Activated naive CD8-positive, alpha-beta T cell (primary cell): ENCODE measurements at regions not wholly inside any gene's neighbourhood (a gene's known extent, or its start where the extent isn't known, plus 50 kb on each side); places are given as distances from the start of the nearest gene placed in this dataset.

Source experiments
- H3K27ac Mint-ChIP-seq: one replicate; pipeline ENCODE4 v1.8.0; 2021; ENCODE audit warnings: mixed read lengths
- H3K27me3 Mint-ChIP-seq: one replicate; pipeline ENCODE4 v1.8.0; 2021; ENCODE audit warnings: mixed read lengths
- H3K36me3 Mint-ChIP-seq: one replicate; pipeline ENCODE4 v1.8.0; 2021; ENCODE audit warnings: mixed read lengths
- H3K4me1 Mint-ChIP-seq: one replicate; pipeline ENCODE4 v1.8.0; 2021; ENCODE audit warnings: low read depth, mixed read lengths
- H3K4me3 Mint-ChIP-seq: one replicate; pipeline ENCODE4 v1.8.0; 2021; ENCODE audit warnings: mild to moderate bottlenecking, mixed read lengths
- H3K9me3 Mint-ChIP-seq: one replicate; pipeline ENCODE4 v1.8.0; 2021; ENCODE audit warnings: low read depth, mixed read lengths

GRCh38 chr7:79590391-79590790, 136.9 kb upstream of the MAGI2 start:
- H3K27ac Mint-ChIP-seq: no peak overlapping the region
- H3K4me1 Mint-ChIP-seq: no peaks in the 10 kb centered on the region
- peaks cover 3% of the 10 kb centered on the region for H3K27me3 Mint-ChIP-seq
- no peaks in the 10 kb centered on the region for H3K36me3 Mint-ChIP-seq
- no peak overlapping the region for H3K4me3 Mint-ChIP-seq
- H3K9me3 Mint-ChIP-seq: no peaks in the 10 kb centered on the region

DNA sequence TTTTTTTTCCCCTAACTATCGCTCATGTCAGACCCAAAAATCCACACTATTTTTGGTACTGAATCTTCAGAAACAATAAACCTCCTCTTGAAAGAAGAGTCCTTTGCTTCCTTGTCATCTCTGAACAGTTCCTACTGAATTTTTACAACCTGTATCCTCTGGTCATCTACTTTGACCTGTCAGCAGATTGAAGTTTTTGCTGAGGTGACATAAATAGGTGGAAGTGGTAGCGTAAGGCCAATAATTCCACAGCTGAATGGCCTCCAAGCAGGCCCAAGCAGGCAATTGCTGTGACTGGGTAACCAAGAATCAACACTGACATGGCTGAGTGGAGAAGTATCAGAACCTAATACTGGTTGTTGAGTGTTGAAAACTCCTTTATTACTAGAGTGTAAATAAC, 117.4 kb upstream of the MAGI2 start:
- no peak overlapping the region for H3K27ac Mint-ChIP-seq
- H3K9me3 Mint-ChIP-seq: no peaks in the 10 kb centered on the region

DNA sequence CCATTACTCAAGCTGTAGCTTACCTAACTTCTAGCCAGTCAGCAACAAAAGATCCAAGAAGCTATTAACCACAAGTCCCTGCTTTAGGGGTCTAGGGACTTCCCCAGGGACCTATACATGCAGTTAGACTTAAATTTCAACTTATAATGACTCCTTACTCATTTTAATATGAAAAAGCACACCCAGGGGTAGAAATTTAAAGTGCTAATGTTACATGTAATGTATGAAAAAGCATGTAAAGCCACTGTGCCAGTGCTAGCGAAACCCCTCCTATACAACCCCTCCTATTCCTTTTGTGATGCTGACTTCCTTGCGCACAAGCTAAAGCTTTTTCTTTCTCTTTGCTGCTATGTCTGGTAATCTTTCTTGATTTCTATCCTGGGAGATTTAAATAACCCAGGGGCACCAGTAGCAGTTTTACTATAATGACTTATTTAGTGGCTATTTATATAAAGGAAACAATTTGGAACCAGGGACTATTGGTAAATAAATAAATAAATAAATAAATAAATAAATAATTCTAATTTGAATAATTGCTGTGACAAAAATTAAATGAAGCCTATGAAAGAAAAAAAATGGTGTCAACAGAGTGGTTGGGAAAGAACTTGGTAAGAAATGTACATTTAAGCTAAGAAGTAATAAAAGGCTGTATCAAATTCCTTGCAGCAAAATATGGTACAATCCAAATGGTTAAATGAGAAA, 110.5 kb upstream of the MAGI2 start:
- H3K4me3 Mint-ChIP-seq: no peak overlapping the region
- peaks cover 2% of the 10 kb centered on the region for H3K27me3 Mint-ChIP-seq
- no peaks in the 10 kb centered on the region for H3K9me3 Mint-ChIP-seq
- no peaks in the 10 kb centered on the region for H3K36me3 Mint-ChIP-seq
- H3K27ac Mint-ChIP-seq: no peak overlapping the region
- no peaks in the 10 kb centered on the region for H3K4me1 Mint-ChIP-seq

More for the DNA sequence above, 117.4 kb upstream of the MAGI2 start:
- Mint-ChIP-seq H3K27me3 (peaks cover 2% of the 10 kb centered on the region), H3K4me1 (no peaks in the 10 kb centered on the region), H3K36me3 (no peaks in the 10 kb centered on the region), H3K4me3 (no peak overlapping the region)

DNA sequence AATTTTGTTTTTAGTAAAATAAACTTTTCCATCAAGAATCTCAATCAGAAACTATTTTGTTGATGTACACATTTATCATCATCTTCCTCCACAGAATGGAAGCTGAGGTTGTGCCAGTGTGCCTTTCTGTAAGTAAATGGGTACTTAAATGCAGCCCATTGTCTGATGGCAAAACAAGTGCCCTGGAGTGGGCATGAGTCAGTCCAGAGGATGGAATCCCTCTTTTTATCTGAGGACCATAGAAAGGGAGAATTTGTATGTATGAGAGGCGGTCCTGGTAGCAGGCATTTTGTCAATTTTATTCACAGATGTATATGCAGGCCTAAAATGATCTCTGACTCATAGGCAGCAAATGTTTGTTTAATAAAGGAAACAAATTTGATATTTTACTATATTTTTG, 102.1 kb upstream of the MAGI2 start:
- no peak overlapping the region for H3K27ac Mint-ChIP-seq
- no peaks in the 10 kb centered on the region for H3K36me3 Mint-ChIP-seq
- H3K9me3 Mint-ChIP-seq: no peaks in the 10 kb centered on the region
- H3K4me1 Mint-ChIP-seq: no peaks in the 10 kb centered on the region
- H3K4me3 Mint-ChIP-seq: no peak overlapping the region
- H3K27me3 Mint-ChIP-seq: no peaks in the 10 kb centered on the region

- Mint-ChIP-seq H3K4me3 (no peak overlapping the region), H3K9me3 (no peaks in the 10 kb centered on the region), H3K27me3 (no peaks in the 10 kb centered on the region), H3K36me3 (no peaks in the 10 kb centered on the region), H3K4me1 (no peaks in the 10 kb centered on the region), H3K27ac (no peak overlapping the region)
Observed at GRCh38 chr7:79553811-79554555, 100.5 kb upstream of the MAGI2 start.

DNA sequence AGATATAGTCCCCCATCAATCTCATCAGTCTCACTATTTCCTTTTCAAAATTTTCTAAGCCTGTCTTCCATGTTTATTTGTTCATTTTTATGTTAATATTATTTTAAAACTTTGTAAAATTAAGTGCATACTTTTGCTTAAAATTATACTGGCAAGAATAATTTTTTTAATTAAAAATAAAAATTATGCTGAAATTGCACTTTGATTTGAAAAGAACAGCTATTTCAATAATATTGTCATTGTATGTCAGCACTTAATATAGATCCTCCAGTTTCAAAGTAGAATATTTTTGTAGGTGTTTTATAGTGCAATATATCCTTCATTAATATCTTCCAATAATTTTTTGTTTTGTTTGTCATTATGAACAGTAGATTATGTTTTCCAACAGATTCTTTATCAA, 99.0 kb upstream of the MAGI2 start:
- no peak overlapping the region for H3K27ac Mint-ChIP-seq
- H3K36me3 Mint-ChIP-seq: no peaks in the 10 kb centered on the region
- H3K9me3 Mint-ChIP-seq: no peaks in the 10 kb centered on the region
- H3K4me3 Mint-ChIP-seq: no peak overlapping the region
- H3K4me1 Mint-ChIP-seq: no peaks in the 10 kb centered on the region
- H3K27me3 Mint-ChIP-seq: no peaks in the 10 kb centered on the region

DNA sequence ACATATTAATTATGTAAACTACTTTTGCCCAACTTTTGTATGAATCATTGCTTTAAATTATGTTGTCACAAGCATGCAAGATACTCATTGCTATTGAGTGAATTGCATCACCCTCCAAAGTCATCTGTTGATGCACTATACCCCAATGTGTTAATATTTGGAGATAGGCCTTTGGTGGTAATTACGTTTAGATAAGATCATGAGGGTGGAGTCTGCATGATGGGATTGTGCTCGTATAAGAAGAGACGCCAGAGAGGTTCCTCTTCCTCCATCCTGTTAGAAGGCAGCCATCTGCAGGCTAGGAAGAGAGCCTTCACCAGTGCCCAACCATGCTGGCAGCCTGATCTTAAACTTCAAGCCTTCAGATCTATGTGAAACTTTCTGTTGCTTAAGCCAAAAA, 95.3 kb upstream of the MAGI2 start:
- Mint-ChIP-seq H3K27me3 (no peaks in the 10 kb centered on the region), H3K27ac (no peak overlapping the region), H3K4me1 (no peaks in the 10 kb centered on the region), H3K36me3 (no peaks in the 10 kb centered on the region), H3K4me3 (no peak overlapping the region), H3K9me3 (no peaks in the 10 kb centered on the region)

DNA sequence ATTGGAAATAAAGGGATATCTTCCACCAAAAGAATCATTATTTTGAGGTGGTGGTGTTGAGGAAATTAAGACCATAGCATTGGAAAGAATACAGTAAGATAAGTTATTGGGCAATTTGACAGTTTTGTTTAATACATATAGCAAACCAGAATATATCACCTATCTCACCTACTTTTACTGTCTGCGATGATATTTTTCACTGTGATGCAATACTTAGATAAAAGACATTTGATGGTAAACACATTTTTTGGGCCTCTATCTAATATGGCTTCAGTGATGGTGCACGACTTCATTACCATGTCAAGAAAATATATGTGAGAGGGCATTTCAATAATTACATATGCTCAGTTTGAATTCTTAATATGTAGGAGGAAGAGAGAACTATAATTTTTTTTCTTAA, 93.7 kb upstream of the MAGI2 start:
- Mint-ChIP-seq H3K4me1 (no peaks in the 10 kb centered on the region), H3K27me3 (no peaks in the 10 kb centered on the region), H3K9me3 (no peaks in the 10 kb centered on the region), H3K4me3 (no peak overlapping the region), H3K36me3 (no peaks in the 10 kb centered on the region), H3K27ac (no peak overlapping the region)

DNA sequence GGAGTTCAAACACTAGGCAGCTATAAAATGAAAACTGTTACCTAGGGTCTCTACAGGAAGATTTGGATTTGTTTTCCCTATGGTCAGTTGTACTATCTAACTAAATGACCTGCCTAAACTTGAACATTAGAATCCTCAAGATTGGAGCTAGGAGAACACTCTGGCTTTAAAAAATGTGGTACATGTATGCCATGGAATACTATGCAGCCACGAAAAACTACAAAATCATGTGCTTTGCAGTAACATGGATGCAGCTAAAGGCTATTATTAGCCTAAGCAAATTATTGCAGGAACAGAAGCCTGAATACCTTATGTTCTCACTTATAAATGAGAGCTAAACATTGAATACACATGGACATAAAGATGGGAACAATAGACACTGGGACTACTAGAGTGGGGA, 87.1 kb upstream of the MAGI2 start:
- Mint-ChIP-seq H3K4me1 (no peaks in the 10 kb centered on the region), H3K9me3 (no peaks in the 10 kb centered on the region), H3K4me3 (no peak overlapping the region), H3K27ac (no peak overlapping the region), H3K27me3 (no peaks in the 10 kb centered on the region), H3K36me3 (no peaks in the 10 kb centered on the region)

GRCh38 chr7:79534128-79534527, 80.7 kb upstream of the MAGI2 start:
- Mint-ChIP-seq H3K36me3 (no peaks in the 10 kb centered on the region), H3K27ac (no peak overlapping the region), H3K9me3 (no peaks in the 10 kb centered on the region), H3K27me3 (no peaks in the 10 kb centered on the region), H3K4me3 (no peak overlapping the region), H3K4me1 (no peaks in the 10 kb centered on the region)

GRCh38 chr7:79531905-79532664, 78.6 kb upstream of the MAGI2 start:
- H3K9me3 Mint-ChIP-seq: no peaks in the 10 kb centered on the region
- H3K27me3 Mint-ChIP-seq: no peaks in the 10 kb centered on the region
- H3K36me3 Mint-ChIP-seq: no peaks in the 10 kb centered on the region
- H3K4me1 Mint-ChIP-seq: no peaks in the 10 kb centered on the region
- no peak overlapping the region for H3K4me3 Mint-ChIP-seq
- H3K27ac Mint-ChIP-seq: no peak overlapping the region

GRCh38 chr7:79531116-79531515, 77.6 kb upstream of the MAGI2 start:
- no peak overlapping the region for H3K27ac Mint-ChIP-seq
- H3K9me3 Mint-ChIP-seq: no peaks in the 10 kb centered on the region
- H3K4me3 Mint-ChIP-seq: no peak overlapping the region
- no peaks in the 10 kb centered on the region for H3K36me3 Mint-ChIP-seq
- no peaks in the 10 kb centered on the region for H3K4me1 Mint-ChIP-seq
- H3K27me3 Mint-ChIP-seq: no peaks in the 10 kb centered on the region

- Mint-ChIP-seq H3K4me1 (no peaks in the 10 kb centered on the region), H3K36me3 (no peaks in the 10 kb centered on the region), H3K4me3 (no peak overlapping the region), H3K27me3 (no peaks in the 10 kb centered on the region), H3K9me3 (no peaks in the 10 kb centered on the region), H3K27ac (no peak overlapping the region)
Observed at GRCh38 chr7:79529881-79530235, 76.4 kb upstream of the MAGI2 start.

- no peaks in the 10 kb centered on the region for H3K4me1 Mint-ChIP-seq
- H3K27ac Mint-ChIP-seq: no peak overlapping the region
- H3K4me3 Mint-ChIP-seq: no peak overlapping the region
- H3K9me3 Mint-ChIP-seq: no peaks in the 10 kb centered on the region
- no peaks in the 10 kb centered on the region for H3K36me3 Mint-ChIP-seq
- no peaks in the 10 kb centered on the region for H3K27me3 Mint-ChIP-seq
Observed at GRCh38 chr7:79529214-79529880, 75.9 kb upstream of the MAGI2 start.

GRCh38 chr7:79528421-79528820, 75.0 kb upstream of the MAGI2 start:
- H3K9me3 Mint-ChIP-seq: no peaks in the 10 kb centered on the region
- no peaks in the 10 kb centered on the region for H3K4me1 Mint-ChIP-seq
- H3K36me3 Mint-ChIP-seq: no peaks in the 10 kb centered on the region
- no peak overlapping the region for H3K27ac Mint-ChIP-seq
- H3K27me3 Mint-ChIP-seq: no peaks in the 10 kb centered on the region
- no peak overlapping the region for H3K4me3 Mint-ChIP-seq
